ENCODE measurements at regions not wholly inside any gene's neighbourhood (a gene's known extent, or its start where the extent isn't known, plus 50 kb on each side); places are given as distances from the start of the nearest gene placed in this dataset.

- no peak for TF ChIP-seq CSRNP3 (CRISPR knock-in tag; IDR thresholded peaks at IDR 0.05)
- TF ChIP-seq ZC3H10 (CRISPR knock-in tag; IDR thresholded peaks at IDR 0.05), result no peak
- TF ChIP-seq SNAI2 (CRISPR knock-in tag; IDR thresholded peaks at IDR 0.05), result no peak
- no peak for TF ChIP-seq OSR1 (CRISPR knock-in tag; IDR thresholded peaks at IDR 0.05)
- no peak for TF ChIP-seq ZFP30 (CRISPR knock-in tag; IDR thresholded peaks at IDR 0.05)
- TF ChIP-seq PPARA (CRISPR knock-in tag; IDR thresholded peaks at IDR 0.05; ENCODE audit: borderline replicate concordance), result no peak
- no peak for TF ChIP-seq ZNF8 (CRISPR knock-in tag; IDR thresholded peaks at IDR 0.05)
- no peak for TF ChIP-seq TCF4 (CRISPR knock-in tag; IDR thresholded peaks at IDR 0.05; ENCODE audit: borderline replicate concordance)
- no peak for TF ChIP-seq CSDC2 (CRISPR knock-in tag; IDR thresholded peaks at IDR 0.05)
- no peak for TF ChIP-seq POU6F1 (CRISPR knock-in tag; IDR thresholded peaks at IDR 0.05; ENCODE audit: borderline replicate concordance, low read depth)
- TF ChIP-seq ISL1 (CRISPR knock-in tag; IDR thresholded peaks at IDR 0.05), result no peak
- TF ChIP-seq TSHZ2 (CRISPR knock-in tag; IDR thresholded peaks at IDR 0.05), result no peak
- no peak for TF ChIP-seq ZNF565 (CRISPR knock-in tag; conservative IDR thresholded peaks at IDR 0.05; ENCODE audit: low read depth)
- no peak for TF ChIP-seq ZNF70 (CRISPR knock-in tag; IDR thresholded peaks at IDR 0.05)
- no peak for TF ChIP-seq PATZ1 (CRISPR knock-in tag; IDR thresholded peaks at IDR 0.05; ENCODE audit: borderline replicate concordance)
- ATAC-seq, result no peak
Measured at GRCh38 chr5:61264273-61264661, 67.8 kb upstream of the ZSWIM6 start.

GRCh38 chr5:61267116-61267515 is 64.9 kb upstream of the ZSWIM6 start:
- no peak for ATAC-seq
- TF ChIP-seq ARNTL (CRISPR knock-in tag; IDR thresholded peaks at IDR 0.05; ENCODE audit: borderline replicate concordance, low read depth), result no peak
- TF ChIP-seq ZNF70 (CRISPR knock-in tag; IDR thresholded peaks at IDR 0.05), result no peak
- TF ChIP-seq TOX (CRISPR knock-in tag; IDR thresholded peaks at IDR 0.05; ENCODE audit: borderline replicate concordance), result no peak
- TF ChIP-seq BACH2 (CRISPR knock-in tag; IDR thresholded peaks at IDR 0.05; ENCODE audit: borderline replicate concordance), result no peak
- TF ChIP-seq GLIS3 (CRISPR knock-in tag; IDR thresholded peaks at IDR 0.05), result no peak
- TF ChIP-seq ZNF565 (CRISPR knock-in tag; conservative IDR thresholded peaks at IDR 0.05; ENCODE audit: low read depth), result no peak
- no peak for TF ChIP-seq RARB (CRISPR knock-in tag; IDR thresholded peaks at IDR 0.05)
- TF ChIP-seq CSRNP3 (CRISPR knock-in tag; IDR thresholded peaks at IDR 0.05), result no peak
- no peak for TF ChIP-seq ZFP3 (CRISPR knock-in tag; IDR thresholded peaks at IDR 0.05)
- no peak for TF ChIP-seq PPARA (CRISPR knock-in tag; IDR thresholded peaks at IDR 0.05; ENCODE audit: borderline replicate concordance)
- TF ChIP-seq CSDC2 (CRISPR knock-in tag; IDR thresholded peaks at IDR 0.05), result no peak
- no peak for TF ChIP-seq TSHZ2 (CRISPR knock-in tag; IDR thresholded peaks at IDR 0.05)

Data from SK-N-SH treated with all-trans-retinoic acid at 6 μM for 48 hours (cell line).